HUES64 (cell line): ENCODE measurements at regions not wholly inside any gene's neighbourhood (a gene's known extent, or its start where the extent isn't known, plus 50 kb on each side); places are given as distances from the start of the nearest gene placed in this dataset.
"Not testable (repeated sequence)": the region's sequence is repeated elsewhere in the genome, so short reads cannot be mapped to it uniquely, and the experiment has no call there.

Experiments used
- H3K27ac ChIP-seq: 2 replicates; pipeline ENCODE4 v1.7.0; 2013; ENCODE audit warnings: low read depth, low read length, inconsistent platforms
- H3K27me3 ChIP-seq: 2 replicates; pipeline ENCODE4 v1.6.1; 2013; ENCODE audit warnings: mild to moderate bottlenecking, low read length; ENCODE audit not compliant: insufficient read depth
- H3K36me3 ChIP-seq: 2 replicates; pipeline ENCODE4 v1.6.1; 2013; ENCODE audit warnings: mild to moderate bottlenecking, low read length; ENCODE audit not compliant: insufficient read depth
- H3K4me1 ChIP-seq: 2 replicates; pipeline ENCODE4 v1.6.1; 2013; ENCODE audit warnings: mild to moderate bottlenecking, low read length, moderate library complexity; ENCODE audit not compliant: insufficient read depth
- H3K4me3 ChIP-seq: 2 replicates; pipeline ENCODE4 v1.5.1; 2013; ENCODE audit warnings: mild to moderate bottlenecking, low read length, moderate library complexity
- H3K9ac ChIP-seq: 2 replicates; pipeline ENCODE4 v1.6.1; 2013; ENCODE audit warnings: mild to moderate bottlenecking, low read depth, low read length
- H3K9me3 ChIP-seq: 2 replicates; pipeline ENCODE4 v1.6.1; 2013; ENCODE audit warnings: low read depth, low read length; ENCODE audit not compliant: insufficient read depth
- WGBS: fragments of 150-250, 120-280 bp; methylation state at CpG from one replicate; pipeline ENCODE4 v1.1.7; 2013; ENCODE audit warnings: missing lambda C conversion rate; 5-methylcytosine and 5-hydroxymethylcytosine counted together

- H3K36me3 ChIP-seq, H3K27me3 ChIP-seq, H3K4me1 ChIP-seq, H3K9me3 ChIP-seq, H3K27ac ChIP-seq, H3K9ac ChIP-seq, H3K4me3 ChIP-seq: not testable (repeated sequence)
- 91% methylated on average over 1 of the region's 1 CpG for WGBS
These were observed 1596.3 kb downstream of the DPP10 start for GRCh38 chr2:116038758-116039157.

GRCh38 chr2:116042530-116042929 is 1600.1 kb downstream of the DPP10 start:
- Histone ChIP-seq H3K27ac (no peak overlapping the region), H3K4me1 (no peaks in the 10 kb centered on the region), H3K9me3 (no peaks in the 10 kb centered on the region), H3K36me3 (no peaks in the 10 kb centered on the region), H3K4me3 (no peak overlapping the region), H3K27me3 (no peaks in the 10 kb centered on the region), H3K9ac (no peak overlapping the region)
- 93% methylated on average over 1 of the region's 1 CpG for WGBS

- no peaks in the 10 kb centered on the region for H3K36me3 ChIP-seq
- H3K27me3 ChIP-seq = no peaks in the 10 kb centered on the region
- no peak overlapping the region for H3K27ac ChIP-seq
- H3K4me1 ChIP-seq = no peaks in the 10 kb centered on the region
- peaks cover 3% of the 10 kb centered on the region; the same call in 1 of the 2 replicates for H3K9me3 ChIP-seq
- WGBS = 63% methylated on average over 1 of the region's 2 CpGs
- no peak overlapping the region for H3K4me3 ChIP-seq
- no peak overlapping the region for H3K9ac ChIP-seq
These were observed 1615.1 kb downstream of the DPP10 start for GRCh38 chr2:116057538-116057937.

GRCh38 chr2:116061023-116061422 is 1618.6 kb downstream of the DPP10 start:
- Histone ChIP-seq H3K27me3 (no peaks in the 10 kb centered on the region), H3K27ac (no peak overlapping the region), H3K9ac (no peak overlapping the region), H3K9me3 (no peaks in the 10 kb centered on the region), H3K36me3 (no peaks in the 10 kb centered on the region), H3K4me3 (no peak overlapping the region), H3K4me1 (no peaks in the 10 kb centered on the region)
- 97% methylated on average over 5 of the region's 5 CpGs for WGBS

- Histone ChIP-seq H3K9me3 (no peaks in the 10 kb centered on the region), H3K9ac (no peak overlapping the region), H3K27me3 (no peaks in the 10 kb centered on the region), H3K4me1 (no peaks in the 10 kb centered on the region), H3K4me3 (no peak overlapping the region), H3K36me3 (no peaks in the 10 kb centered on the region), H3K27ac (no peak overlapping the region)
- 100% methylated on average over 1 of the region's 2 CpGs for WGBS
These were observed 1631.3 kb downstream of the DPP10 start for GRCh38 chr2:116073731-116074130.

- WGBS = 98% methylated on average over 4 of the region's 4 CpGs
These were observed 1631.7 kb downstream of the DPP10 start for GRCh38 chr2:116074161-116074560.

GRCh38 chr2:116088236-116088635 is 1645.8 kb downstream of the DPP10 start:
- Histone ChIP-seq H3K9me3 (0 out of 2 replicates have a peak, but pooled peaks cover 3% of the 10 kb centered on the region), H3K4me1 (no peaks in the 10 kb centered on the region), H3K36me3 (no peaks in the 10 kb centered on the region), H3K9ac (no peak overlapping the region), H3K27me3 (no peaks in the 10 kb centered on the region), H3K27ac (no peak overlapping the region), H3K4me3 (no peak overlapping the region)
- WGBS = 83% methylated on average over 2 of the region's 3 CpGs

More at GRCh38 chr2:116074161-116074560, 1631.7 kb downstream of the DPP10 start:
- H3K27me3 ChIP-seq = no peaks in the 10 kb centered on the region
- H3K4me3 ChIP-seq = no peak overlapping the region
- H3K4me1 ChIP-seq = no peaks in the 10 kb centered on the region
- H3K27ac ChIP-seq = no peak overlapping the region
- H3K9me3 ChIP-seq = no peaks in the 10 kb centered on the region
- H3K9ac ChIP-seq = no peak overlapping the region
- H3K36me3 ChIP-seq = no peaks in the 10 kb centered on the region

GRCh38 chr2:116094196-116094595 is 1651.8 kb downstream of the DPP10 start:
- WGBS = 57% methylated on average over 1 of the region's 1 CpG

GRCh38 chr2:116095636-116096035 is 1653.2 kb downstream of the DPP10 start:
- H3K4me3 ChIP-seq = no peak overlapping the region
- H3K27me3 ChIP-seq = no peaks in the 10 kb centered on the region
- H3K9me3 ChIP-seq = 0 out of 2 replicates have a peak, but pooled peaks cover 1% of the 10 kb centered on the region
- H3K9ac ChIP-seq = no peak overlapping the region
- no peaks in the 10 kb centered on the region for H3K4me1 ChIP-seq
- H3K27ac ChIP-seq = no peak overlapping the region
- H3K36me3 ChIP-seq = no peaks in the 10 kb centered on the region
- 93% methylated on average over 4 of the region's 4 CpGs for WGBS

More at GRCh38 chr2:116094196-116094595, 1651.8 kb downstream of the DPP10 start:
- H3K27me3 ChIP-seq = no peaks in the 10 kb centered on the region
- no peak overlapping the region for H3K4me3 ChIP-seq
- no peak overlapping the region for H3K27ac ChIP-seq
- no peaks in the 10 kb centered on the region for H3K36me3 ChIP-seq
- no peaks in the 10 kb centered on the region for H3K4me1 ChIP-seq
- 0 out of 2 replicates have a peak, but pooled peaks cover 3% of the 10 kb centered on the region for H3K9me3 ChIP-seq
- H3K9ac ChIP-seq = no peak overlapping the region

- no peaks in the 10 kb centered on the region for H3K4me1 ChIP-seq
- H3K4me3 ChIP-seq = no peak overlapping the region
- WGBS = 85% methylated on average over 5 of the region's 5 CpGs
- H3K9ac ChIP-seq = no peak overlapping the region
- no peak overlapping the region for H3K27ac ChIP-seq
- H3K36me3 ChIP-seq = no peaks in the 10 kb centered on the region
- no peaks in the 10 kb centered on the region for H3K9me3 ChIP-seq
- no peaks in the 10 kb centered on the region for H3K27me3 ChIP-seq
These were observed 1655.6 kb downstream of the DPP10 start for GRCh38 chr2:116098049-116098448.

GRCh38 chr2:116109471-116109870 is 1667.0 kb downstream of the DPP10 start:
- 100% methylated on average over 1 of the region's 1 CpG for WGBS
- no peaks in the 10 kb centered on the region for H3K27me3 ChIP-seq

GRCh38 chr2:116117845-116118244 is 1675.4 kb downstream of the DPP10 start:
- WGBS = 100% methylated on average over 1 of the region's 1 CpG
- no peak overlapping the region for H3K4me3 ChIP-seq

More at GRCh38 chr2:116109471-116109870, 1667.0 kb downstream of the DPP10 start:
- H3K36me3 ChIP-seq = no peaks in the 10 kb centered on the region
- H3K4me1 ChIP-seq = no peaks in the 10 kb centered on the region
- no peak overlapping the region for H3K27ac ChIP-seq
- no peak overlapping the region for H3K4me3 ChIP-seq
- no peaks in the 10 kb centered on the region for H3K9me3 ChIP-seq
- H3K9ac ChIP-seq = no peak overlapping the region

More at GRCh38 chr2:116117845-116118244, 1675.4 kb downstream of the DPP10 start:
- Histone ChIP-seq H3K9me3 (no peaks in the 10 kb centered on the region), H3K27ac (no peak overlapping the region), H3K27me3 (no peaks in the 10 kb centered on the region), H3K4me1 (no peaks in the 10 kb centered on the region), H3K36me3 (no peaks in the 10 kb centered on the region), H3K9ac (no peak overlapping the region)
